HPDE6-E6E7 (cell line): ENCODE measurements at regions not wholly inside any gene's neighbourhood (a gene's known extent, or its start where the extent isn't known, plus 50 kb on each side); places are given as distances from the start of the nearest gene placed in this dataset.

Experiments used
- DNase-seq: peaks from one replicate; pipeline ENCODE4 v3.0.0; 2011; ENCODE audit warnings: missing footprints; ENCODE audit errors: extremely low spot score

- no peak for DNase-seq
Measured at GRCh38 chr16:6207580-6207979, 1110.0 kb upstream of the EEF2KMT start.

DNA sequence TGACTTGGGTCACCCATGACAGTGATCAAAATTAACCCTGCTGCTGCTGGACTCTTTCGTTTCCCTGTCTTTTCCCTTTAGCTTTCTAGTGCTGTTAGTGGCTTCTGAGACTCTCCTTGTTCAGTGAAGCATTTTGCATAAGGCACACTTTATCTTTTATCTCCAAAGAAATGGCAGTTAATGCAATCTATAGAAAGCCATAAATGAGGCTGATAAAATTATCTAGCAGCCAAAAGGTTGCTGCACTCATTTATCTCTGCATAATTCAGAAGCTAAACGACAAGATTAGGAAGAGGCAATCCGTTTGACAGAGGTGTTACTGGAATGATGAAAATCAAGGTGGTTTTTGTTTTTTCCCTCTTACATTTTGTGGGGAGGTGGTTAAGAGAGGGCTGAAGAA, 1109.5 kb upstream of the EEF2KMT start:
- no peak for DNase-seq

- no peak for DNase-seq
Measured at GRCh38 chr16:6206080-6206479, 1108.5 kb upstream of the EEF2KMT start.

DNA sequence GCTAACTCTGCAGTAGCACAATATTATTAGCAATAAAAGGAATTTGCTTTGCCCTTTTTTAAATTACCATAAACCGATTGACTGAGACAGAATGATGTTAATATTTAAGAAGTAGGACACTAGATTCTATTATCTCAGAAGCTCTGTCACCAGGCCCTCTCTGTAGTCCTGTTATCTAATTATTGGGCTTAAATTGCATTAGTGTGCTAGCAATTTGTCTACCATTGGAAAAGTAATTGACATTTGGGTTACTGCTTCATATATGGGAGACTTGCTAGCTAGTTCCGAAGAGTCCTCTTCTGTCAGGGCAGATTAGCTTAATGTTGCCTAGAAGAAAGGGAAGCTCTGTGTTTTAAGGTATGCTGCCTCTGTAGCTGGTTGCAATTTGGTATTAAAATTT, 1107.3 kb upstream of the EEF2KMT start:
- no peak for DNase-seq

DNA sequence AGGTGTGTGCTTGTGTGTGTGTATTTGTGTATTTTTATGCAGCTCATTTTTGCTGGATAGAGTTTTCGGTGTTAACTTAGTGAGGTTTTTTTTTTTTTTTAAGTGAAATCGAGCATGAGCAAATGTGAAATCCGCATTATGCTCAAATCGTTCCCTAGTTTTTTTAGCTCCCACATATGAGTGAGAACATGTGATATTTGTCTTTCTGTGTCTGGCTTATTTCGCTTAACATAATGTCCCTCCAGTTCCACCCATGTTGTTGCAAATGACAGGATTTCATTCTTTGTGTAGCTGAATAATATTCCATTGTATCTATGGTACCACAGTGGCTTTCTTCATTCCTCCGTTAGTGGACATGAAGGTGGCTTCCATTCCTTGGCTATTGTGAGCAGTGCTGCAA, 1103.3 kb upstream of the EEF2KMT start:
- no peak for DNase-seq

DNA sequence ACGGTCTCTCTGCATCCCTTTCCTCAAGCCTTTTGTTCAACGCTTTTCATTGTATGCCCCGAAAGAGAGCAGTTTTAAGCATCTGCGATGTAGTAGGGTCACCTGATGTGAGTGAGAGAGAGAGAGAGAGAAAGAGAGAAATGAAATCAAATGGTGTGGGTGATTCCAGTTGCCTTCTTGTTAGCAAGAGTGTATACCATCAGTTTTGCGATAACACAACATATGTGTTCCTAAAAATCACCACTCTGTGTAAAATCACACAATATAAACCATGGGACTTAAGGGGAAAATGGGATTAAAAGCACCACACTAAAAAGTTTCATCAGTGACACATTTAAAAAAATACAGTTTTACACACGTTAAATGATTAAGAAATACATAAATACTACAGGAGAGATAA, 1102.7 kb upstream of the EEF2KMT start:
- no peak for DNase-seq

DNA sequence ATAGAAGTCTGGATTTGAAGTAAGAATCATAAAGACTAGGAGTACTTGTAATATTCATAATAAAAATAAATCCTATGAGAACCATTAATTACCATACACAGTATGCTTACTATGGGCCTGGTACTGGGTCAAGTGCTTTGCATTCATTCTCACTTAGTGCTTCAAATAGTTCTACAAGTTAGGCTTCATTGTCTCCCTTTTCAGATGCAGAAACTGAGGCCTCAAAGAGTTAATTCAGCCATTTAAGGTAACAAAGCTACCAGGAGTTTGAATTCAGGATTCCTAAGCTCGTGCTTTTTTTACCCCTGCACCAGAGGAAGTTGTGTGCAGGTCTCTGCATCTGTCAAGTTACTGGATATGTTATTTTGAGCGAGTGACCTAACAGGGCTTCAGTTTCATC, 1098.4 kb upstream of the EEF2KMT start:
- DNase-seq, result no peak

- no peak for DNase-seq
Measured at GRCh38 chr16:6193718-6194117, 1096.1 kb upstream of the EEF2KMT start.

DNA sequence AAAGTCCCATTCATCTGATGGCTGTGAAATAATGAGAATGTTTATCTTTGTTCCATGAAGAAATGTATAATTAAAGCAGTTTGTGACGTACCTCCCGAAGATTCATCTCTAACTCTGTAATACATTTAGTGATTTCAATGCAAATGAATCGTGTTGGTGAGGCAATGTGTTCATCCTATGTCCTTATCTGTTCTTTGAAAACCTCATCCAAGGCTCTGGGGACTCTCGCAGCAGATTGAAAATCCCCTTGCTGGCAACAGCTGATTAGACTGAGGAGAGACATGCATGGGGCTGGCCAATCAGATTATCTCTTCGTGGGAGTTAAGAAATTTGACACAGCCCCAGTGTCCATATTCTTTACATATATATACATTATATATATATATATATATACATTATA, 1095.4 kb upstream of the EEF2KMT start:
- no peak for DNase-seq

GRCh38 chr16:6192532-6192931, 1094.9 kb upstream of the EEF2KMT start:
- DNase-seq, result no peak

- no peak for DNase-seq
Measured at GRCh38 chr16:6190776-6191175, 1093.2 kb upstream of the EEF2KMT start.

DNA sequence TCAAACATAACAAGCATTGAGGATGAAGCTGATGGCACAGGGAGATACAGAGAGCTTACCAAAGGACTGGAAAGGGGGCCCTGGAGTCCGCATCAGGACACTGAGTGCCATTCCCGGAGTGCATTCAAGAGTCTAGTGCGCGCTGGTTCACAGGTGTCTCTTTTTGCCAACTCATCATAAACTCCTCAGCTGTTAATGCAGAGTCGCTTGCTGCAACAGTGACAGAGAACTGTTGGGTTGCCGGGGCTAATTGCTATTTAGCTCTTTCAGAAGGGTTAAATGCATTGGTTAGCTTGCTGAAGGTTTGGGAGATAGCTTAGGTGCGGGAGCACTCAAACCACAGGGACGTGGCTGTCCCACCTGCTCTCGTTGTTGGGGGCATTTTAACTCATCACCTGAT, 1091.6 kb upstream of the EEF2KMT start:
- no peak for DNase-seq

DNA sequence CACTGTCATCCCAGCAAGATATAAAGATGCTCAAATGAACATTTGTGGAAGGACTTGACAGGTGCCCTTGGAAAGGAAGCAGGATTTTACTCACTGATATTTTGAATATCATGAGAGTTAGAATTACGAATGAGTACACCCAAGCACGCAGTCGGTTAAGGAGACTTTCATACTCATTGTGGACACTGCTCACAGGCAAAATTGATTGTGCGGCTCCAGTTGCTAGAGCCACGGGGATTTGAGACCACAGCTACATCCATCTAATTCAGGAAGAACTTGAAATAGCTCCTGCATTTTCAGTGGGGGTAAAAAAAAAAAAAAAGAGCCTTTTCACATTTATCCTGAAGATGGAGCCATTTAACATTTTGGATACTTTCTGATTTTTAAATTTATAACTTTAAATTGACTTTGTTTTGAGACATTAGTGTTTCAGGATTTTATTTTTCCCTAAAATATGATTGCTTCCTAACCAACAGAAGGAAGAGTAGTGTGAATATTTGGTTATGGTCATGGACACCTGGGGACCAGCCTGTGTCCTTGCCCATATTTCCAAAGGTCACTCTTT, 1080.1 kb upstream of the EEF2KMT start:
- DNase-seq, result no peak

- DNase-seq, result no peak
Measured at GRCh38 chr16:6170022-6170421, 1072.4 kb upstream of the EEF2KMT start.

GRCh38 chr16:6165330-6165979, 1067.9 kb upstream of the EEF2KMT start:
- no peak for DNase-seq

- DNase-seq, result no peak
Measured at GRCh38 chr16:6160871-6161270, 1063.3 kb upstream of the EEF2KMT start.

DNA sequence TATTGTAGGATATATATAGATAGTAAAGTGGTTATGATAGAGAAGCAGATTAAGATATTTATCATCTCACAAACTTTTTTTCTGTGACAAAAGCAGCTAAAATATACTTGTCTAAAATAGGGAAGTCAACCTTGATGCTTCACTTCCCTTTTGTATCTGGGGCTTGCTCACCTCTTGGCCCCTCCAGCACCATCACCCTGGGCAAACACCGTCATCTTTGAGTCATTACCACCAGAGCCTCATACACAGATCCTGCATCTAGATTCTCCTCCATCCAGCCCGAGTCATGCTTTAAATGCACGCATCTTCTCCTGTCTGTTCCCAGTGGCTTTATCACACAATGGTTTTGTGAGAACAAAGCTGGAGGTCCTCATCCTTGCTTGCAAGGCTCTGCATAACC, 1062.7 kb upstream of the EEF2KMT start:
- DNase-seq, result no peak

GRCh38 chr16:6157806-6158205, 1060.2 kb upstream of the EEF2KMT start:
- DNase-seq, result no peak

DNA sequence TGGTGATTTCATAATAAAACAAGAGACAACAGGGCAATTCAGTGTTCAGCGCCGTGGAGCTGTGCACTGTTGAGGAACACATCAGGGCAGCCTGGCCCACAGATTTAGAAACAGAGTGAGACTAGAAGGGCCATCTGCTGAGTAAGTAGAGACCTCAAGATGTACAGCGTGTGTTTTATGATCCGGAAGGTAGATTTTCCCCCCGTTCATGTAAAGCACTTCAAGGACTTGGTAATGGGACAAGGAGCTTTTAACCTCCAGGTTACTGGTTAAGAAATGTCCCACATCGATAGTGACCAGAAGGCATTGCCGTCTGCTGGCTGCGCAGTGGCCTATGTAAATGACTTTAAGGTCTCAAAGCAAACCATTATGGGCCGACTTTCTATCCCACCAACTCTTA, 1057.7 kb upstream of the EEF2KMT start:
- no peak for DNase-seq

- no peak for DNase-seq
Measured at GRCh38 chr16:6153901-6154300, 1056.3 kb upstream of the EEF2KMT start.

GRCh38 chr16:6149031-6149430, 1051.4 kb upstream of the EEF2KMT start:
- DNase-seq, result no peak

DNA sequence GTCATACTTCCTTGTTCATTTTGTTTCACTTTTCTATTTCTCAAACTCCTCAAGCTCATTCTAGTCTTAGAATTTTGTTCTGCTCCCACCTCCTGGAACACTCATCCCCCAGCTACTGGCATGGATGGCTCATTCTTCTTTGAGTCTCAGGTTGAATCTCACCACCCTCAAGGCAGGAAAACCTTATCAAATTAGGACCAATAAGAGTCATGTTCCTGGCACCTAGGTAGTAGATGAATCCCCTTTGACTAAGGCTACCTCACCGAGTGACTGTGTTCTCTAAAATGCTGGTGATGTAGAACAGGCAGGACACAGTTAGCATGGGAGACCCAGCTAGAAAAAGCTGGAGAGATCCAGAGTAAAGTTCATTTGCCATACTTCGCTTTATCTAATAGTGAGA, 1050.8 kb upstream of the EEF2KMT start:
- DNase-seq, result no peak

DNA sequence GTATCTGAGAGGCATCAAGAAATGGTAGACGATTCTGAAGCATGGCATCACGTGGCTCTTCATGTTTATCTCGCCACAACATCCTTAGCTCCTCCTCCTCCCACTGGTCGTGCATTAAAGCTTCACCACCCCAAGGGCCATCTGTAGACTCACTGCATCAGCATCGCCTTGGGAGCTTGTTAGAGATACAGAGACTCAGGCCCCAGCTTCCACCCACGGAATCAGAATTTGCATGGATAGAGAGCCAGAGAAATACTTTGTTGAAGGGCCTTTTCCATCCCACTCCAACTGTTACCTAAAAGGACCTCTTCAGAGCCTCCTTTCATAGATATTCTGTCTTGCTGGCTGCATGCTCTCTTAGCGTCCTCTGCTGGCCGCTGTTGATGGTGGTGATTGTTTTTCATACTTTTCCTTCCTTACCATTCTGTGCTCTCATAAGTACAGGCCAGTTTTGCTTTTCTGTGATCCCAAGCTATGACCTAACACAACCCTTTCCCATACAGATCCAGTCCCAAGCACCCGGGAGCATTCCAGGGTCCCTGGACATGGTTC, 1049.4 kb upstream of the EEF2KMT start:
- DNase-seq, result no peak

- no peak for DNase-seq
Measured at GRCh38 chr16:6146356-6146755, 1048.8 kb upstream of the EEF2KMT start.
